ENCODE measurements at regions not wholly inside any gene's neighbourhood (a gene's known extent, or its start where the extent isn't known, plus 50 kb on each side); places are given as distances from the start of the nearest gene placed in this dataset.

GRCh38 chr6:95780037-95780436 is 202.7 kb downstream of the MANEA start:
- no peak for DNase-seq (ENCODE audit: low read depth, low spot score)

- DNase-seq (ENCODE audit: low read depth, low spot score), result no peak
Observed at GRCh38 chr6:95784019-95784418, 206.7 kb downstream of the MANEA start.

DNA sequence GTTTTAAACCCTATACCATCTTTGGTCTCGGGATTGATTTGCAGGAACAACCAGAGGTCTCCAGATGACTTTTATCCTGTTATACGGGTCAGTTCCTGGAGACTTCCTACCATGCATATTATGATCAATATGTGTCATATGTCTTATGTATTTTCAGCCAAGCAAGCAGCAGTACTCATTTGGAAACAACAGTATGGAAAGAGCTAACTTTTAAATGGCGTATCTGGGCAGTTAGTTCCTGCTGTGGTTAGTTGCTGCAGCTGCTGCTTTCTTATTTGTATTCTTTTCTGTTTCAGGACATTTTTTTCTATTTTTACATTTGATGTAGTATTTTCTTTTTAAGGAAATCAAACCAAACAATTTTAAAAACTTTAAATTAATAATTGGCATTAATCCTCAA is 207.5 kb downstream of the MANEA start:
- DNase-seq (ENCODE audit: low read depth, low spot score), result no peak

- DNase-seq (ENCODE audit: low read depth, low spot score), result no peak
Observed at GRCh38 chr6:95785785-95786184, 208.4 kb downstream of the MANEA start.

DNA sequence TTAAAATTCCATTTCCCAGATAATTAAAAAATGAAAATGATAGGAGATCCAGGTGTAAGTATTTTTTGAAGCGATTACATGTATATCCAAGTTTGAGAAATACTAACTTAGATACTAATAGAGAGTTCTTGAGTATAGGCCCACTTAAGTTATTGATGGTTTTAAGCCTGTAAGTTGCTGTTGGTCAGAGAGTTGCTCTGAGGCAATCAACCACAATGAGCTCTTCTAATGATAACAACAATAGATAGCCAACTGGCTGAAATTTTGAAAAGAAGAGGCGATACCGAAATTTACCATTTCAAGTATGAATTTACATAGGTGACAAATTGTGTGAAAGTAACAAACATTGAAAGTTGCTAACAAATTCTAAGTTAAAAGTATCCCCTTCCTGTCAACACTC is 209.5 kb downstream of the MANEA start:
- DNase-seq (ENCODE audit: low read depth, low spot score), result no peak

- DNase-seq (ENCODE audit: low read depth, low spot score), result no peak
Observed at GRCh38 chr6:95790787-95791186, 213.5 kb downstream of the MANEA start.

DNA sequence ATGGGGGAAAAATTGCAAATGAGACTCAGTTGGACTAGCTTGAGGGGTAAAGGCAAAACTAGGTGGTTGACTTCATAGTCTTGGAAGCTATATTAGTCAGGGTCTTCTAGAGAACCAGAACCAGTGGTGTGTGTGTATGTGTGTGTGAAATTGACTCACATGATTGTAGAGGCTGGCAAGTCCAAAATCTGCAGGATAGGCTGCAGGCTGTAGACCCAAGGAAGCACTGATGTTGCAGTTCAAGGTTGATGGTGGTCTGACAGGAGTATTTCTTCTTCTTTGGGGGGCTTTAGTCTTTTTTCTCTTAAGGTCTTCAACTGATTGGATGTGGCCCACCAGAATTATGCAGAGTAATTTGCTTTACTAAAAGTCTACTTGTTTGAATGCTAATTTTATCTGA is 217.4 kb downstream of the MANEA start:
- DNase-seq (ENCODE audit: low read depth, low spot score), result no peak

GRCh38 chr6:95795927-95796326 is 218.6 kb downstream of the MANEA start:
- no peak for DNase-seq (ENCODE audit: low read depth, low spot score)

DNA sequence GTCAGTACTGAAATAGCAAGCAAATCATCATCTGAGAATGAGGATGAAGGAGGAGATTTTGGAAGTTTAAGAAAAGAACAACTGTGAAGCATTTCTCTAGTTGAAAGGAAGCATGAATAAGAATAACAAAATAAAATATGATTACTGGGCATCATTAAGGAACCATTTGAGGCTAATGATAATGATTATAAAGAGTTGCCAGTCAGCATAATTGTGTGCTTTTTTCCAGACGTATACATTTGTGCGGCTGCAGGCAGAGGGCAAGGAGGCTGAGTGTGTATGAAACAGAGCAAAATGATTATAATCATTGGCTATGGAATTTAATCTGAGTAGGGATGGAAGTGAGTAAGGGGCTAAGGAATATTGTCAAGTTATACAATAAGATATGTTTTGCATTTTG is 218.7 kb upstream of the FUT9 start:
- DNase-seq (ENCODE audit: low read depth, low spot score), result no peak

DNA sequence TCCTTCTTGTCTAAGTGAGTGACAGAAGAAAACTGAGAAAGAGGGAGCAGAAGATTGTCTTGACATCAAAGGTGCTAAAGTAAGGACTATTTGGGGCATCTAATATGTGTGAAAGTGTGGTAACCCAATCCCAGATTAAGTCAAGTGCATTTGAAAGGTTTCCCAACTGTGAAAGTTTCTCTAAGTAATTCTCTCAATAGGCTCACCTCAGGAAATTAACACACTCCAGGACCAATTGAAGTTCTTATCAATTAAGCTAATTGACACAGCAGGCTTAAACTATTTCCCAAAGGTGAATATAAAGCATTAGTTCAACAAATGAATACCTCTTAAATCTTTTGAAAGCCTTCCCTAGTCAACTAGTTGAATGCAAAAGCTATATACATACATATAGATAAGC is 212.8 kb upstream of the FUT9 start:
- no peak for DNase-seq (ENCODE audit: low read depth, low spot score)

- no peak for DNase-seq (ENCODE audit: low read depth, low spot score)
Observed at GRCh38 chr6:95803889-95804288, 211.9 kb upstream of the FUT9 start.

DNA sequence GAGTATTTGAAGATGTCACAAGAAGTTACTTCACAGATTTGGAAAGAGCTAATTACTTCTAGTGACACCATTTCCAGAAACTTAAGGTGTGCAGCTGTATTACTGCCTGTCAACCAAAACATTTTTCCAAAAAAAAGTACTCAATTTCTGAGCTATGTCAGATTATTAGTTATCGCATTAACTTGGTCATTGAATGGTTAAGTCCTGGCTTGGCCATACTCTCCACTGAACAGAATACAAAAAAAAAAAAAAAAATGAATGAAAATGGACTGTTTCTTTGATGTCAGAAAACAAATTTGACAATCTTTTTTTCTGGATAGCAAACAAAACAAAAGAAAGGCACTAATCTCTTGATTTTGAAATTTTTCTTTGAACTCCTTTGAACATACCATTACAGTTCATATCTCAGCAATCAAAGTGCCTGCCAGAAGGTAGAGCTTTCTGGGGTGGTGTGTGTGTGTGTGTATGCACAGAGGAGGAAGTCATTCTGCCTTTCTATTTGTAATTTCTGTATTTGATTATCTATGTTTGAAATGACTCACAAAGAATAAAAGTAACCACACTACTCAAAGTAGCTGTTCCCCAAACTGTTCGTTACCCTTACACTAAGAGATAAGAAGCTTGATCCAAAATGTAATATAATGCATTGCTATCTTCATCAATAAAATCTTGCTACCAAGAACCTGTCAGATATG is 210.8 kb upstream of the FUT9 start:
- no peak for DNase-seq (ENCODE audit: low read depth, low spot score)

DNA sequence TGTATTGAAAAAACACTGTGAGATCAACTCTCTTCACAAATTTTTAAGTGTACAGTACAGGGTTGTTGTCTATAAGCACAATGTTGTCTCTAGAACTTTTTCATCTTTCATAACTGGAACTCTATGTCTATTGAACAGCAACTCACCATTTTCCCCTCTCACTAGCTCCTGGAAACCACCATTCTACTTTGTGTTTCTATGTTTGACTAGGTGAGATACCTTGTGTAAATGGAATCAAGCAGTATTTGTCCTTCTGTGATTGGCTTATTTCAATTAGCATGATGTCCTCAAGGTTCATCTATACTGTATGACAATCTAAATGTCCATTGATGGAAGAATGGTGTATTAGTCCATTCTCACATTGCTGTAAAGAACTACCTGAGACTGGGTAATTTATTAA is 210.1 kb upstream of the FUT9 start:
- DNase-seq (ENCODE audit: low read depth, low spot score), result no peak

- no peak for DNase-seq (ENCODE audit: low read depth, low spot score)
Observed at GRCh38 chr6:95815389-95816056, 200.3 kb upstream of the FUT9 start.

DNA sequence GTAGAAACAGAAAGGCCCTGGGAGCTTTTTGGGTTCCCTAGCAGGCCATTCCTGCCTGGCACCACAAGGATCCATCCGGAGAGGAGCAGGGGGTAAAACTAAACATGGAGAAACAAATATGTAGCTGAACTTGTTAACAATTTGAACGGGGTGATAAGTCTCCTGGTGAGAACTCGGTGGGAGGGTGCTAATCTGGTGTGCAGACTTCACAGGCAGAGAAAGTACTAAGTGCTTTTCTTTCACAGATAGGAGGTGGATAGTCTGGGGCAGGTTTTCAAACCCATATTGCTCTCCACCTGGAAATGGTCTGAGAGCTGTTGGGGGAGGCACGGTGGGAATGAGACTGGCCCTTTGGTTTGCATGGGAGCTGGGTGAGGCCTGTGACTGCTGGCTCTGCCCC is 196.3 kb upstream of the FUT9 start:
- no peak for DNase-seq (ENCODE audit: low read depth, low spot score)

DNA sequence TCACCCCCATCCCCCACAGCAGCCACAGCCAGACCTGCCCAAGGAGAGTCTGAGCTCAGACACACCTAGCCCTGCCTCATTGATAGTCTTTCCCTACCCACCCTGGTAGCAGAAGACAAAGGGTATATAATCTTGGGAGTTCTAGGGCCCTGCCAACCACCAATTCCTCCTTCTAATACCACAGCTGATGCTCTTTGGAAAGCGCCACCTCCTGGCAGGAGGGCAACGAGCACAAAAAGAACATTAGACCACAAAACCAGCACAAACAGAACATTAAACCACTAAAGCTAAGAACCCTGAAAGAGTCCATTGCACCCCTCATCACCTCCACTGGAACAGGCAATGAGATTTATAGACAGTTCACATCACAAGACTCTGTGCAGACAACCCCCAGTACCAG is 195.8 kb upstream of the FUT9 start:
- DNase-seq (ENCODE audit: low read depth, low spot score), result no peak

DNA sequence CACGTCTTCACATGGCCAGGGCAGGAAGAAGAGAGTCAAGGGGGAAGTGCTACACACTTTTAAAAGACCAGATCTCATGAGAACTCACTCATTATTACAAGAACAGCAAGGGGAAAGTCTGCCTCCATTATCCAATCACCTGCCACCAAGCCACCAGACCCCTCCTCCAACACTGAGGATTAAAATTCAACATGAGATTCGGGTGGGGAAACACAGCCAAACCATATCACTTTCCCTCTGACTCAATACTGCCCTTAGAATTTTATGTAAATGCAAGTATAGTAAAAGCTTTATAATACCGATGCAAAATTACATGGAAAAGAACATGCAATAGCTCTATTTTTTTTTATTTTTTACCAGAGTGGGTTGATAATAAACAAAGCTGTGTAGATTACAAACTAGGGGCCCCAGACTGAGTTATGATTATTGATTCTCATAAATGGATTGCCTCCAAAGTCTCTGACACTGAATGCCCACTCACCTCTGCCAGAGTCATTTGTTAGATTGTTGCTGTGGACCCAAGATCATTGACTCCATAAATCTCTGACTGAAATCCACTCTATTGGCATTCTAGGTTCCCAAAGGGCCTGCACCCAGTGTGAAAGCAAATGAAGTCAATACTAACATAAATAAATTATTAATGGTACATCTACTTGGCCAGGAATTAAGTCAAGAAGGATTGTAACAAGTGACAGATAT is 184.8 kb upstream of the FUT9 start:
- no peak for DNase-seq (ENCODE audit: low read depth, low spot score)

GRCh38 chr6:95837890-95838289 is 177.9 kb upstream of the FUT9 start:
- DNase-seq (ENCODE audit: low read depth, low spot score), result no peak

DNA sequence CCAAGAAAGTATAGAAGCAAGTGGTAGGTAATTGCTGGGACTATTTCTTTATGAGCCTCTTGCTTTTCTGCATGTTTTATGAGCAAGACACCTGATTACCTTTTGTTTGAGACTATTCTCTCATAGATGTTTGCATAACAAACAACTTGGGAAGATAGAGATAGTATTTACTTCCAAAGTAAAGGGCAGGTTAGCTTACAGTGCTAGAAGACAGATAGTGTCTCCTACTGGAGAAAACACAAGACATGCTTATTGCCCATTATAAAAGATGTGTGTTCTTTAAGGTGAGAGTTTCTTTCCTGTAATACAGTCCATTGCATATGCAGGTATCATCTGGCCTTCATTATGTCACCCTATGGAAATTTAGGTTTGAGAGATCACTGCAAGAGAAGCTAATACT is 174.2 kb upstream of the FUT9 start:
- DNase-seq (ENCODE audit: low read depth, low spot score), result no peak

DNA sequence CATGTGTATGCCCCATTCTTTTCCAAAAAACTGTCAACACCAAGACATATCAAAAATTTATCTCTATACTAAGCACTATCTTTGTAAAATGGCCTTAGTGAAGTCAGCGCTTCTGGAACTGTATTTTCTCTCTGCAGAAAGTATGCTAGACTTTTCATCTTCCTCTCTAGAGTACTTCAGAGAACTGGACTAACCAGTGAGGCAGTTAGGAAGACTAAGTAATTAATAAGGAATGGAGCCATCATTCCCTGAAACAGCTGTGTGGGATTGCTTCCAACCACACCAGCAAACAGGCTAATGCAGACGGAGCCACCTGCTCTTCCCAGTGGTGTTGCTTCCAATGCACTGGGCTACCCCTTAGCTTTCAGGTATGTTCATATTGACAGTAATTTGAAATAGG is 169.1 kb upstream of the FUT9 start:
- DNase-seq (ENCODE audit: low read depth, low spot score), result no peak

DNA sequence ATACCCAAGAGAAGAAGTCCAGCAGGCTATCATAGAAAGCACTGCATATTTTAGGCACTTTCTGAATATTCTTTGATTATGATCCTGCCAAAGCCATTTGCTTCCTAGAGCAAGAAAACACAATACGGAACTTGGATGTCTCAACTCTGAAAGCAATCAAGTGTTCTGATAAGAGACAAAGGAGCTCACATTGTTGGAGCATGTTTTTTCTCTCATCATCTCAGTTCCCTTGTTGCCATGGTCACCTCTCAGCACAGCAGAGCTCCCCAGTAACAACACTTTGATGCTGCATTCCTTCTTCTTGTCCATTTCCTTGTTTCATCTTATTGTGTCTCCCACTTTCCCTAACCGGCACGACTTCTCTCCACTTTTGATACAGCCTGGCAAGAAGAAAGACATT is 168.7 kb upstream of the FUT9 start:
- DNase-seq (ENCODE audit: low read depth, low spot score), result no peak

DNA sequence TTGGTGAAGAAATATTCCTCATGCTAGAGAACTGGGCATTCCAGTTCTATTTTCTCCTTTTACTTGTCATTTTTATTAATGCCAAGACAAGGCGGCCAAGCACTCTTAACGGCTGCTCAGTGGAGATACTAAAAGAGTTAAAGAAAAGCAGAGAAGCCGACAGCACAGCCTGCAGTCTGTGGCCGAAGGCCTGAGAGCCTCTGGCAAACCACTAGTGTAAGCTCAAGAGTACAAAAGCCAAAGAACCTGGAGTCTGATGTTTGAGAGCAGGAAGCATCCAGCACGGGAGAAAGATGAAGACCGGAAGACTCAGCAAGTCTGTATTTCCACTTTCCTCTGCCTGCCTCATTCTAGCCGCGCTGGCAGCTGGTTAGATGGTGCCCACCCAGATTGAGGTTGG is 167.1 kb upstream of the FUT9 start:
- no peak for DNase-seq (ENCODE audit: low read depth, low spot score)

DNA sequence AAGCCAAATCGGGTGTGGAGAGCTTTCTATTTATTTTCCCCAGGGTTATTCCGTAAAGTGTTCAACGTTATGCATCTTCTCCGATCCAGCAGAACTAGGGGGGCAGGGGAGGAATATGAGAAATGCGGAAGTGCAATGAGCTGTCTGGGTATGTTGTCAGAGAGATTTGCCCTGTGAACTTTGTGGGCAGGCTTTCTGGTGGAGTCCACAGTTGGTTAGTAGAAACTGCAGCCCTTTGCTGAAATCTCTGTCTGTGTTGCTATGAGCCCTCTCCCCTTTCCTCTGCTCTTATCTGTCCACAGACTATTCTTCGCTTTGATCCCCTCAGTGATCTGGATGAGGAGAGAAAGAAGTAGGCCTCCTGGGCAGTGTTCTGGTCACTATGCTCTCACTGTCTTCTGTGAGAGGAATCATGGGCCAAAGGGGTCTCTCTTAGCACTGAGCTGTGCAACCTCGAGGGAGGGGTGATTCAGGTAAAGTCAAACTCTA is 158.9 kb upstream of the FUT9 start:
- no peak for DNase-seq (ENCODE audit: low read depth, low spot score)

All from astrocyte of the hippocampus (primary cell).